HG03135 (cell line): ENCODE measurements at regions not wholly inside any gene's neighbourhood (a gene's known extent, or its start where the extent isn't known, plus 50 kb on each side); places are given as distances from the start of the nearest gene placed in this dataset.

Experiments used
- ATAC-seq: cut with Tn5 transposase; IDR thresholded peaks from one replicate; pipeline ENCODE4 v1.9.1; 2021; ENCODE audit warnings: mild to moderate bottlenecking, moderate library complexity; ENCODE audit not compliant: unreplicated experiment

- ATAC-seq = no peak
Measured at GRCh38 chr5:173796721-173797495, 91.2 kb upstream of the CPEB4 start.

- no peak for ATAC-seq
Measured at GRCh38 chr5:173798127-173798810, 89.9 kb upstream of the CPEB4 start.

- ATAC-seq = no peak
Measured at GRCh38 chr5:173800340-173800739, 87.8 kb upstream of the CPEB4 start.

- no peak for ATAC-seq
Measured at GRCh38 chr5:173801006-173801405, 87.1 kb upstream of the CPEB4 start.

- no peak for ATAC-seq
Measured at GRCh38 chr5:173802670-173803165, 85.4 kb upstream of the CPEB4 start.

GRCh38 chr5:173804579-173804978 lies 83.6 kb upstream of the CPEB4 start:
- no peak for ATAC-seq

GRCh38 chr5:173806270-173807035 lies 81.7 kb upstream of the CPEB4 start:
- ATAC-seq = no peak

- ATAC-seq = no peak
Measured at GRCh38 chr5:173807181-173807655, 80.9 kb upstream of the CPEB4 start.

GRCh38 chr5:173808079-173808808 lies 79.9 kb upstream of the CPEB4 start:
- no peak for ATAC-seq

GRCh38 chr5:173809014-173809413 lies 79.1 kb upstream of the CPEB4 start:
- no peak for ATAC-seq

GRCh38 chr5:173812811-173813550 lies 75.2 kb upstream of the CPEB4 start:
- ATAC-seq = no peak

- no peak for ATAC-seq
Measured at GRCh38 chr5:173814053-173814452, 74.1 kb upstream of the CPEB4 start.

GRCh38 chr5:173815571-173815970 lies 72.6 kb upstream of the CPEB4 start:
- ATAC-seq = no peak

- no peak for ATAC-seq
Measured at GRCh38 chr5:173816728-173817127, 71.4 kb upstream of the CPEB4 start.

GRCh38 chr5:173817561-173817960 lies 70.6 kb upstream of the CPEB4 start:
- ATAC-seq = no peak

- no peak for ATAC-seq
Measured at GRCh38 chr5:173819521-173819920, 68.6 kb upstream of the CPEB4 start.

GRCh38 chr5:173823274-173823644 lies 64.9 kb upstream of the CPEB4 start:
- ATAC-seq = no peak

GRCh38 chr5:173823721-173824567 lies 64.2 kb upstream of the CPEB4 start:
- no peak for ATAC-seq

- no peak for ATAC-seq
Measured at GRCh38 chr5:173825215-173825865, 62.8 kb upstream of the CPEB4 start.
